ENCODE measurements at regions not wholly inside any gene's neighbourhood (a gene's known extent, or its start where the extent isn't known, plus 50 kb on each side); places are given as distances from the start of the nearest gene placed in this dataset.

GRCh38 chr4:63742882-63743281 lies 666.4 kb downstream of the TECRL start:
- TF ChIP-seq FOXP2 (optimal IDR thresholded peaks at IDR 0.05; ENCODE audit: control extremely low read depth, extremely low read length, insufficient read depth) (no peak), POLR2AphosphoS5 (IDR thresholded peaks at IDR 0.05; ENCODE audit: borderline replicate concordance, low read depth, low read length) (no peak)

All from SK-N-MC (cell line).